NCI-H526 treated with DMSO at 0.1 percent for 48 hours (cell line): ENCODE measurements at regions not wholly inside any gene's neighbourhood (a gene's known extent, or its start where the extent isn't known, plus 50 kb on each side); places are given as distances from the start of the nearest gene placed in this dataset.

Experiments
- DNase-seq: peaks from one replicate; lab custom pipeline; 2025; lab: John Stamatoyannopoulos, UW

DNA sequence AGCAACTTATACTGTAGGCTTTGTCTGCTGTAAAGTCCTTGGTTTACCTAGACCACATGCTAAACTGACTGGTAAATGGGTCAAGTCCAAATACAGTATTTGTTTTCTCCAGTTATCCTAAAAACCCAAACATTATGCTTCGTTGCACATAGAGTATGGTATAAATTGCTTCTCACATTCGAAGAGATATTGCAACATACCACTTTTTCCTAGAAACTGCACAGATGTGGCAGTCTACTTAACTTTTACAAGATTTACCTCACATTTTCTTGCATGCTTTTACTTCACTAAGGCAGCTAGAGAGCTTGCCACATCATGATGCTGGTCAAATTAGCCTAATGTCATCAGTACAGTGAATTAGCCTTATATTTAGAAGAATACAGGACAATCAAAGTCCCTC is 66.0 kb upstream of the SCN7A start:
- no peak for DNase-seq

- DNase-seq: no peak
Observed at GRCh38 chr2:166550923-166551322, 56.9 kb upstream of the SCN7A start.

GRCh38 chr2:166545473-166545872 is 51.4 kb upstream of the SCN7A start:
- no peak for DNase-seq
